Lower leg skin (tissue), 3 donors: ENCODE measurements at regions not wholly inside any gene's neighbourhood (a gene's known extent, or its start where the extent isn't known, plus 50 kb on each side); places are given as distances from the start of the nearest gene placed in this dataset.

Experiments used
- POLR2A ChIP-seq, 2 donors: fragments of 450-650 bp; IDR thresholded peaks; one replicate each; pipeline ENCODE4 v1.6.1; 2016 to 2017; ENCODE audit warnings: antibody characterized with exemption in 2 of 2, mild to moderate bottlenecking in 1 of 2, moderate library complexity in 1 of 2
- TF ChIP-seq, protein P1 (sequence below), 3 donors: fragments of 450-650 bp; IDR thresholded peaks; one replicate each; pipeline ENCODE4 v1.5.1; 2016; ENCODE audit warnings: antibody characterized with exemption in 3 of 3, mild to moderate bottlenecking in 3 of 3, moderate library complexity in 2 of 3

DNA sequence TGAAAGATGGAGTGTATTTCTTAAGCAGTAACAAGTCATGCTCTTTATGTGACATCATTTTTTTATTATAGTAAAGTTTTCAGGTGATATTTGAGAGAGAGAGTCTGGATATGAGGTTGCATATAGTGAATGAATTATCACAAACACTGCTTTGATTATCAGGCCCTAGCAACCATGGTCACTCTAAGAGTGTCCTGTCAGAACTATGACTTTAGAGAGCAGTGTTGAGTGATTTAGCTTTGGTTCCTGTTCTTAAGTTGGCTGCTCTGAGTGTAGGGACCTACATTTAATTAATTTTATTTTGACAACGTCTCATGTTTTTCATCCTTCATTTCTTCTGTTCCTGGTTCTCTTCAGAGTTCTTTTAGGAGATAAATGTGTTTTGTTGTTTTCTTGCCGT is 275.5 kb downstream of the KCNJ3 start:
- TF ChIP-seq, protein P1, sequence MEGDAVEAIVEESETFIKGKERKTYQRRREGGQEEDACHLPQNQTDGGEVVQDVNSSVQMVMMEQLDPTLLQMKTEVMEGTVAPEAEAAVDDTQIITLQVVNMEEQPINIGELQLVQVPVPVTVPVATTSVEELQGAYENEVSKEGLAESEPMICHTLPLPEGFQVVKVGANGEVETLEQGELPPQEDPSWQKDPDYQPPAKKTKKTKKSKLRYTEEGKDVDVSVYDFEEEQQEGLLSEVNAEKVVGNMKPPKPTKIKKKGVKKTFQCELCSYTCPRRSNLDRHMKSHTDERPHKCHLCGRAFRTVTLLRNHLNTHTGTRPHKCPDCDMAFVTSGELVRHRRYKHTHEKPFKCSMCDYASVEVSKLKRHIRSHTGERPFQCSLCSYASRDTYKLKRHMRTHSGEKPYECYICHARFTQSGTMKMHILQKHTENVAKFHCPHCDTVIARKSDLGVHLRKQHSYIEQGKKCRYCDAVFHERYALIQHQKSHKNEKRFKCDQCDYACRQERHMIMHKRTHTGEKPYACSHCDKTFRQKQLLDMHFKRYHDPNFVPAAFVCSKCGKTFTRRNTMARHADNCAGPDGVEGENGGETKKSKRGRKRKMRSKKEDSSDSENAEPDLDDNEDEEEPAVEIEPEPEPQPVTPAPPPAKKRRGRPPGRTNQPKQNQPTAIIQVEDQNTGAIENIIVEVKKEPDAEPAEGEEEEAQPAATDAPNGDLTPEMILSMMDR (IDR thresholded peaks at IDR 0.05), result no peak
- TF ChIP-seq POLR2A (IDR thresholded peaks at IDR 0.05), result no peak
